ENCODE measurements at regions not wholly inside any gene's neighbourhood (a gene's known extent, or its start where the extent isn't known, plus 50 kb on each side); places are given as distances from the start of the nearest gene placed in this dataset.

- Histone ChIP-seq H3K4me3 (ENCODE audit: low read depth in 1 of 3, low read length in 3 of 3) (no peak overlapping the region), H3K27me3 (ENCODE audit: control insufficient read depth in 4 of 4, insufficient read depth in 4 of 4, low read length in 3 of 4) (no peaks in the 10 kb centered on the region), H3K27ac (ENCODE audit: low read depth in 1 of 2, low read length in 2 of 2) (no peak overlapping the region), H3K9ac (ENCODE audit: low read depth in 1 of 2, low read length in 2 of 2) (no peak overlapping the region), H3K36me3 (ENCODE audit: control insufficient read depth in 4 of 4, insufficient read depth in 3 of 4, low read depth in 1 of 4, low read length in 3 of 4) (no peaks in the 10 kb centered on the region), H3K9me3 (ENCODE audit: control insufficient read depth in 4 of 4, low read length in 3 of 4) (no peaks in the 10 kb centered on the region), H3K4me1 (ENCODE audit: control insufficient read depth in 4 of 4, insufficient read depth in 4 of 4, low read length in 3 of 4) (no peaks in the 10 kb centered on the region)
- WGBS: 64% methylated on average over 3 of the region's 3 CpGs
- DNase-seq (ENCODE audit: low spot score): no peak
- TF ChIP-seq, protein P1, sequence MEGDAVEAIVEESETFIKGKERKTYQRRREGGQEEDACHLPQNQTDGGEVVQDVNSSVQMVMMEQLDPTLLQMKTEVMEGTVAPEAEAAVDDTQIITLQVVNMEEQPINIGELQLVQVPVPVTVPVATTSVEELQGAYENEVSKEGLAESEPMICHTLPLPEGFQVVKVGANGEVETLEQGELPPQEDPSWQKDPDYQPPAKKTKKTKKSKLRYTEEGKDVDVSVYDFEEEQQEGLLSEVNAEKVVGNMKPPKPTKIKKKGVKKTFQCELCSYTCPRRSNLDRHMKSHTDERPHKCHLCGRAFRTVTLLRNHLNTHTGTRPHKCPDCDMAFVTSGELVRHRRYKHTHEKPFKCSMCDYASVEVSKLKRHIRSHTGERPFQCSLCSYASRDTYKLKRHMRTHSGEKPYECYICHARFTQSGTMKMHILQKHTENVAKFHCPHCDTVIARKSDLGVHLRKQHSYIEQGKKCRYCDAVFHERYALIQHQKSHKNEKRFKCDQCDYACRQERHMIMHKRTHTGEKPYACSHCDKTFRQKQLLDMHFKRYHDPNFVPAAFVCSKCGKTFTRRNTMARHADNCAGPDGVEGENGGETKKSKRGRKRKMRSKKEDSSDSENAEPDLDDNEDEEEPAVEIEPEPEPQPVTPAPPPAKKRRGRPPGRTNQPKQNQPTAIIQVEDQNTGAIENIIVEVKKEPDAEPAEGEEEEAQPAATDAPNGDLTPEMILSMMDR (IDR thresholded peaks at IDR 0.05; ENCODE audit: low read depth, low read length, missing input control): no peak
- TF ChIP-seq FOXA1 (IDR thresholded peaks at IDR 0.05) (no peak), RAD21 (IDR thresholded peaks at IDR 0.05) (no peak), YY1 (IDR thresholded peaks at IDR 0.05) (no peak), JUND (IDR thresholded peaks at IDR 0.05) (no peak), GABPA (IDR thresholded peaks at IDR 0.05 in 1 of 2, conservative IDR thresholded peaks at IDR 0.05 in 1 of 2) (no peak), NR2F2 (IDR thresholded peaks at IDR 0.05) (no peak), SP1 (IDR thresholded peaks at IDR 0.05) (no peak), ZBTB33 (IDR thresholded peaks at IDR 0.05) (no peak), TAF1 (conservative IDR thresholded peaks at IDR 0.05) (no peak), HNF4A (conservative IDR thresholded peaks at IDR 0.05) (no peak), RXRA (IDR thresholded peaks at IDR 0.05) (no peak), FOXA2 (IDR thresholded peaks at IDR 0.05) (no peak)
- TF ChIP-seq, protein P2, sequence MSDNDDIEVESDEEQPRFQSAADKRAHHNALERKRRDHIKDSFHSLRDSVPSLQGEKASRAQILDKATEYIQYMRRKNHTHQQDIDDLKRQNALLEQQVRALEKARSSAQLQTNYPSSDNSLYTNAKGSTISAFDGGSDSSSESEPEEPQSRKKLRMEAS (IDR thresholded peaks at IDR 0.05): no peak
- TF ChIP-seq, protein P3, sequence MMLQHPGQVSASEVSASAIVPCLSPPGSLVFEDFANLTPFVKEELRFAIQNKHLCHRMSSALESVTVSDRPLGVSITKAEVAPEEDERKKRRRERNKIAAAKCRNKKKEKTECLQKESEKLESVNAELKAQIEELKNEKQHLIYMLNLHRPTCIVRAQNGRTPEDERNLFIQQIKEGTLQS (IDR thresholded peaks at IDR 0.05): no peak
- TF ChIP-seq, protein P4, sequence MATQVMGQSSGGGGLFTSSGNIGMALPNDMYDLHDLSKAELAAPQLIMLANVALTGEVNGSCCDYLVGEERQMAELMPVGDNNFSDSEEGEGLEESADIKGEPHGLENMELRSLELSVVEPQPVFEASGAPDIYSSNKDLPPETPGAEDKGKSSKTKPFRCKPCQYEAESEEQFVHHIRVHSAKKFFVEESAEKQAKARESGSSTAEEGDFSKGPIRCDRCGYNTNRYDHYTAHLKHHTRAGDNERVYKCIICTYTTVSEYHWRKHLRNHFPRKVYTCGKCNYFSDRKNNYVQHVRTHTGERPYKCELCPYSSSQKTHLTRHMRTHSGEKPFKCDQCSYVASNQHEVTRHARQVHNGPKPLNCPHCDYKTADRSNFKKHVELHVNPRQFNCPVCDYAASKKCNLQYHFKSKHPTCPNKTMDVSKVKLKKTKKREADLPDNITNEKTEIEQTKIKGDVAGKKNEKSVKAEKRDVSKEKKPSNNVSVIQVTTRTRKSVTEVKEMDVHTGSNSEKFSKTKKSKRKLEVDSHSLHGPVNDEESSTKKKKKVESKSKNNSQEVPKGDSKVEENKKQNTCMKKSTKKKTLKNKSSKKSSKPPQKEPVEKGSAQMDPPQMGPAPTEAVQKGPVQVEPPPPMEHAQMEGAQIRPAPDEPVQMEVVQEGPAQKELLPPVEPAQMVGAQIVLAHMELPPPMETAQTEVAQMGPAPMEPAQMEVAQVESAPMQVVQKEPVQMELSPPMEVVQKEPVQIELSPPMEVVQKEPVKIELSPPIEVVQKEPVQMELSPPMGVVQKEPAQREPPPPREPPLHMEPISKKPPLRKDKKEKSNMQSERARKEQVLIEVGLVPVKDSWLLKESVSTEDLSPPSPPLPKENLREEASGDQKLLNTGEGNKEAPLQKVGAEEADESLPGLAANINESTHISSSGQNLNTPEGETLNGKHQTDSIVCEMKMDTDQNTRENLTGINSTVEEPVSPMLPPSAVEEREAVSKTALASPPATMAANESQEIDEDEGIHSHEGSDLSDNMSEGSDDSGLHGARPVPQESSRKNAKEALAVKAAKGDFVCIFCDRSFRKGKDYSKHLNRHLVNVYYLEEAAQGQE (IDR thresholded peaks at IDR 0.05): no peak
These were observed 441.3 kb upstream of the RGS17 start for GRCh38 chr6:153572371-153572770.

- H3K4me1 ChIP-seq (ENCODE audit: control insufficient read depth in 4 of 4, insufficient read depth in 4 of 4, low read length in 3 of 4): no peaks in the 10 kb centered on the region
- no peaks in the 10 kb centered on the region for H3K9me3 ChIP-seq (ENCODE audit: control insufficient read depth in 4 of 4, low read length in 3 of 4)
- no peak overlapping the region for H3K4me3 ChIP-seq (ENCODE audit: low read depth in 1 of 3, low read length in 3 of 3)
- no peak overlapping the region for H3K9ac ChIP-seq (ENCODE audit: low read depth in 1 of 2, low read length in 2 of 2)
- WGBS: 79% methylated on average over 1 of the region's 1 CpG
- no peak for DNase-seq (ENCODE audit: low spot score)
- H3K27me3 ChIP-seq (ENCODE audit: control insufficient read depth in 4 of 4, insufficient read depth in 4 of 4, low read length in 3 of 4): no peaks in the 10 kb centered on the region
- H3K36me3 ChIP-seq (ENCODE audit: control insufficient read depth in 4 of 4, insufficient read depth in 3 of 4, low read depth in 1 of 4, low read length in 3 of 4): no peaks in the 10 kb centered on the region
- H3K27ac ChIP-seq (ENCODE audit: low read depth in 1 of 2, low read length in 2 of 2): no peak overlapping the region
- TF ChIP-seq JUND (IDR thresholded peaks at IDR 0.05) (no peak), ZBTB33 (IDR thresholded peaks at IDR 0.05) (no peak), RAD21 (IDR thresholded peaks at IDR 0.05) (no peak), YY1 (IDR thresholded peaks at IDR 0.05) (no peak), FOXA2 (IDR thresholded peaks at IDR 0.05) (no peak), TAF1 (conservative IDR thresholded peaks at IDR 0.05) (no peak), RXRA (IDR thresholded peaks at IDR 0.05) (no peak), FOXA1 (IDR thresholded peaks at IDR 0.05) (no peak), HNF4G (IDR thresholded peaks at IDR 0.05) (no peak), NR2F2 (IDR thresholded peaks at IDR 0.05) (no peak)
- TF ChIP-seq, protein P2 (IDR thresholded peaks at IDR 0.05): no peak
- TF ChIP-seq, protein P3 (IDR thresholded peaks at IDR 0.05): no peak
These were observed 437.5 kb upstream of the RGS17 start for GRCh38 chr6:153568628-153569027.
